PC-9 (cell line): ENCODE measurements at regions not wholly inside any gene's neighbourhood (a gene's known extent, or its start where the extent isn't known, plus 50 kb on each side); places are given as distances from the start of the nearest gene placed in this dataset.

ENCODE experiments used
- BruUV-seq: library from RNA; stranded (reverse); fragments of 400-500 nt; replicated peaks from 2 replicates; lab custom pipeline; 2021; lab: Mats Ljungman, UMichigan
- CTCF ChIA-PET: fragments of 300-600 bp; sonication (Branson Sonifier 250); formaldehyde crosslinking; loops from one replicate; lab custom pipeline; 2022; ENCODE audit warnings: antibody characterized with exemption; lab: Charles Lee
- POLR2A ChIA-PET: fragments of 300-600 bp; sonication (Branson Sonifier 250); formaldehyde crosslinking; loops from one replicate; lab custom pipeline; 2022; ENCODE audit warnings: antibody characterized with exemption; ENCODE audit not compliant: unreplicated experiment; lab: Charles Lee
- DNase-seq, 2 experiments: peaks; one replicate each; pipeline versions ENCODE4 v3.0.0 to v3.0.0-alpha.2; 2015 to 2022; ENCODE audit warnings: mixed read lengths in 1 of 2
- H2AFZ ChIP-seq: fragments of 200-600 bp; sonication (generic); 2 replicates; pipeline ENCODE4 v1.8.1; 2017; ENCODE audit warnings: antibody characterized with exemption
- H3F3A ChIP-seq: fragments of 200-600 bp; sonication (generic); 2 replicates; pipeline ENCODE4 v1.8.1; 2017; ENCODE audit warnings: antibody characterized with exemption, mild to moderate bottlenecking, low read depth; ENCODE audit not compliant: insufficient read depth
- H3K27ac ChIP-seq: fragments of 200-600 bp; sonication (generic); 2 replicates; pipeline ENCODE4 v1.6.1; 2016; ENCODE audit warnings: mixed run types
- H3K27me3 ChIP-seq: fragments of 200-600 bp; sonication (generic); 2 replicates; pipeline ENCODE4 v1.6.1; 2016; ENCODE audit warnings: low read depth, mixed run types; ENCODE audit not compliant: insufficient read depth
- H3K36me3 ChIP-seq: fragments of 200-600 bp; sonication (generic); 2 replicates; pipeline ENCODE4 v1.6.1; 2016; ENCODE audit warnings: low read depth, mixed run types
- H3K4me1 ChIP-seq: fragments of 200-600 bp; sonication (generic); replicated peaks from 2 replicates; pipeline ENCODE4 v1.6.1; 2016; ENCODE audit warnings: mixed run types; ENCODE audit not compliant: insufficient read depth
- H3K4me2 ChIP-seq: fragments of 200-600 bp; sonication (generic); 2 replicates; pipeline ENCODE4 v1.6.1; 2017; ENCODE audit warnings: mixed run types
- H3K4me3 ChIP-seq: fragments of 200-600 bp; sonication (generic); 2 replicates; pipeline ENCODE4 v1.6.1; 2016; ENCODE audit warnings: mixed run types
- H3K79me2 ChIP-seq: fragments of 200-600 bp; sonication (generic); 2 replicates; pipeline ENCODE4 v1.6.1; 2017; ENCODE audit warnings: low read depth, mixed run types
- H3K9me2 ChIP-seq: fragments of 200-600 bp; sonication (generic); 2 replicates; pipeline ENCODE4 v1.8.1; 2017; ENCODE audit warnings: mild to moderate bottlenecking; ENCODE audit not compliant: insufficient read depth
- H3K9me3 ChIP-seq: fragments of 200-600 bp; sonication (generic); 2 replicates; pipeline ENCODE4 v1.8.1; 2016; ENCODE audit warnings: low read depth; ENCODE audit not compliant: insufficient read depth
- H4K20me1 ChIP-seq: fragments of 200-600 bp; sonication (generic); 2 replicates; pipeline ENCODE4 v1.8.1; 2017; ENCODE audit not compliant: insufficient read depth
- CTCF ChIP-seq: fragments of 200-600 bp; sonication (generic); conservative IDR thresholded peaks from 2 replicates; pipeline ENCODE4 v1.6.1; 2017; ENCODE audit warnings: mixed run types, antibody characterized with exemption, mild to moderate bottlenecking, moderate library complexity
- EZH2 ChIP-seq: fragments of 200-600 bp; sonication (generic); IDR thresholded peaks from 2 replicates; pipeline ENCODE4 v1.8.0; 2017; ENCODE audit warnings: antibody characterized with exemption, low read depth
- intact Hi-C: fragments of 100-400 bp; cut with micrococcal nuclease; formaldehyde crosslinking; loops from one replicate; pipeline ENCODE4 v1.10.0; 2022; ENCODE audit not compliant: unreplicated experiment

GRCh38 chr3:102207151-102207571 lies 227.7 kb upstream of the ZPLD1 start:
- H3K4me3 ChIP-seq = no peak overlapping the region
- no peak for DNase-seq
- H3K4me2 ChIP-seq = no peak overlapping the region
- POLR2A ChIA-PET = interaction anchor here (0.6 kb wide), 1 partner anchor 180 kb away, joined by 4 read pairs; no protein-coding TSS in a partner anchor
- TF ChIP-seq CTCF (no peak), EZH2 (no peak)
- H2AFZ ChIP-seq = no peak overlapping the region
- H3K27me3 ChIP-seq = no peaks in the 10 kb centered on the region
- CTCF ChIA-PET = no interaction called here
- no peaks in the 10 kb centered on the region; the same call in none of the 2 replicates for H3K9me2 ChIP-seq
- intact Hi-C loops = no loop called here
- H3K9me3 ChIP-seq = 0 out of 2 replicates have a peak, but pooled peaks cover 5% of the 10 kb centered on the region
- H3K79me2 ChIP-seq = no peaks in the 10 kb centered on the region
- no peaks in the 10 kb centered on the region for H3F3A ChIP-seq
- H3K4me1 ChIP-seq = no peaks in the 10 kb centered on the region
- H3K27ac ChIP-seq = no peak overlapping the region
- no peaks in the 10 kb centered on the region for H3K36me3 ChIP-seq
- no TSS peak for BruUV-seq
- no peaks in the 10 kb centered on the region for H4K20me1 ChIP-seq

GRCh38 chr3:102215166-102215565 lies 219.6 kb upstream of the ZPLD1 start:
- H3K4me1 ChIP-seq = no peaks in the 10 kb centered on the region
- H3K4me2 ChIP-seq = no peak overlapping the region
- POLR2A ChIA-PET = no interaction called here
- no peaks in the 10 kb centered on the region for H3K79me2 ChIP-seq
- H4K20me1 ChIP-seq = no peaks in the 10 kb centered on the region
- no peak overlapping the region for H3K27ac ChIP-seq
- no peaks in the 10 kb centered on the region for H3K9me3 ChIP-seq
- no TSS peak for BruUV-seq
- H3F3A ChIP-seq = no peaks in the 10 kb centered on the region
- no peaks in the 10 kb centered on the region for H3K36me3 ChIP-seq
- CTCF ChIA-PET = no interaction called here
- DNase-seq = no peak
- intact Hi-C loops = no loop called here
- H3K9me2 ChIP-seq = no peaks in the 10 kb centered on the region
- TF ChIP-seq CTCF (no peak), EZH2 (no peak)
- no peaks in the 10 kb centered on the region for H3K27me3 ChIP-seq
- no peak overlapping the region for H3K4me3 ChIP-seq
- H2AFZ ChIP-seq = no peak overlapping the region

GRCh38 chr3:102223132-102223531 lies 211.7 kb upstream of the ZPLD1 start:
- no peaks in the 10 kb centered on the region for H3K36me3 ChIP-seq
- H3K4me2 ChIP-seq = no peak overlapping the region
- no peak for DNase-seq
- no peaks in the 10 kb centered on the region for H3K9me3 ChIP-seq
- no peaks in the 10 kb centered on the region for H3F3A ChIP-seq
- intact Hi-C loops = loop anchor here (10.0 kb wide), 1 partner anchor 522 kb away; no protein-coding TSS in a partner anchor
- H4K20me1 ChIP-seq = no peaks in the 10 kb centered on the region
- no peak overlapping the region for H3K27ac ChIP-seq
- H3K9me2 ChIP-seq = no peaks in the 10 kb centered on the region
- H3K4me1 ChIP-seq = no peaks in the 10 kb centered on the region
- POLR2A ChIA-PET = no interaction called here
- TF ChIP-seq CTCF = no peak
- TF ChIP-seq EZH2 = no peak
- H3K4me3 ChIP-seq = no peak overlapping the region
- no peak overlapping the region for H2AFZ ChIP-seq
- no peaks in the 10 kb centered on the region for H3K27me3 ChIP-seq
- no peaks in the 10 kb centered on the region for H3K79me2 ChIP-seq
- no TSS peak for BruUV-seq
- CTCF ChIA-PET = interaction anchor here (0.6 to 0.7 kb wide), 2 partner anchors 117 to 409 kb away, joined by 3 read pairs; no protein-coding TSS in a partner anchor
